WTC11 (cell line): ENCODE measurements at regions not wholly inside any gene's neighbourhood (a gene's known extent, or its start where the extent isn't known, plus 50 kb on each side); places are given as distances from the start of the nearest gene placed in this dataset.

ENCODE experiments used
- ATAC-seq: fragments of 200-7000 bp; cut with Tn5 transposase; 2 replicates; pipeline ENCODE4 v1.10.0; 2021; ENCODE audit warnings: mild to moderate bottlenecking, moderate library complexity
- CTCF ChIA-PET: fragments of 300-600 bp; sonication (Branson Sonifier 250); formaldehyde crosslinking; loops from one replicate; lab custom pipeline; 2021; ENCODE audit warnings: antibody characterized with exemption; lab: Charles Lee
- POLR2A ChIA-PET: fragments of 350-600 bp; sonication (Branson Sonifier 250); formaldehyde crosslinking; loops from one replicate; lab custom pipeline; 2021; ENCODE audit warnings: antibody characterized with exemption; lab: Charles Lee
- DNase-seq: peaks from one replicate; pipeline ENCODE4 v3.0.0; 2021; ENCODE audit warnings: low spot score
- H3K27ac Mint-ChIP-seq: 2 replicates; pipeline ENCODE4 v1.8.0; 2021; ENCODE audit warnings: mixed read lengths
- H3K27me3 Mint-ChIP-seq: 2 replicates; pipeline ENCODE4 v1.8.0; 2021; ENCODE audit warnings: low read depth, mild to moderate bottlenecking, moderate library complexity, mixed read lengths
- H3K36me3 Mint-ChIP-seq: 2 replicates; pipeline ENCODE4 v1.8.0; 2021; ENCODE audit warnings: mixed read lengths
- H3K4me1 Mint-ChIP-seq: 2 replicates; pipeline ENCODE4 v1.8.0; 2022; ENCODE audit warnings: mixed read lengths
- H3K4me3 Mint-ChIP-seq: 2 replicates; pipeline ENCODE4 v1.8.0; 2021; ENCODE audit warnings: mild to moderate bottlenecking, moderate library complexity, mixed read lengths
- H3K9me3 Mint-ChIP-seq: 2 replicates; pipeline ENCODE4 v1.8.0; 2021; ENCODE audit warnings: mixed read lengths
- CREM ChIP-seq: sonication (generic); formaldehyde crosslinking; IDR thresholded peaks from 2 replicates; pipeline ENCODE4 v1.8.1; 2022; ENCODE audit warnings: mild to moderate bottlenecking, missing genetic modification reagents, moderate library complexity
- ELF4 ChIP-seq: sonication (generic); formaldehyde crosslinking; IDR thresholded peaks from 2 replicates; pipeline ENCODE4 v1.8.1; 2022; ENCODE audit warnings: low read depth, mild to moderate bottlenecking, moderate library complexity, missing genetic modification reagents
- ESRRA ChIP-seq: sonication (generic); formaldehyde crosslinking; IDR thresholded peaks from 2 replicates; pipeline ENCODE4 v1.8.1; 2022; ENCODE audit warnings: mild to moderate bottlenecking, missing genetic modification reagents, borderline replicate concordance
- ETV6 ChIP-seq: sonication (generic); formaldehyde crosslinking; IDR thresholded peaks from 2 replicates; pipeline ENCODE4 v1.8.1; 2022; ENCODE audit warnings: mild to moderate bottlenecking, missing genetic modification reagents
- GABPB1 ChIP-seq: sonication (generic); formaldehyde crosslinking; IDR thresholded peaks from 2 replicates; pipeline ENCODE4 v1.8.1; 2023; ENCODE audit warnings: mild to moderate bottlenecking, missing genetic modification reagents
- NFATC4 ChIP-seq: fragments of 250-450 bp; sonication (Bioruptor Pico); IDR thresholded peaks from 2 replicates; pipeline ENCODE4 v1.9.0; 2021; ENCODE audit warnings: mild to moderate bottlenecking
- NFE2L1 ChIP-seq: sonication (generic); formaldehyde crosslinking; IDR thresholded peaks from 2 replicates; pipeline ENCODE4 v1.8.1; 2023; ENCODE audit warnings: missing genetic modification reagents
- NFYB ChIP-seq: sonication (generic); formaldehyde crosslinking; conservative IDR thresholded peaks from 2 replicates; pipeline ENCODE4 v1.8.0; 2022; ENCODE audit warnings: low read depth, missing genetic modification reagents
- NR1H2 ChIP-seq: sonication (generic); formaldehyde crosslinking; IDR thresholded peaks from 2 replicates; pipeline ENCODE4 v1.9.0; 2021; ENCODE audit warnings: mild to moderate bottlenecking, moderate library complexity, missing genetic modification reagents
- NR2C2 ChIP-seq: sonication (generic); formaldehyde crosslinking; IDR thresholded peaks from 2 replicates; pipeline ENCODE4 v1.8.0; 2022; ENCODE audit warnings: mild to moderate bottlenecking, missing genetic modification reagents
- SMAD3 ChIP-seq: sonication (generic); formaldehyde crosslinking; IDR thresholded peaks from 2 replicates; pipeline ENCODE4 v1.8.0; 2022; ENCODE audit warnings: missing genetic modification reagents, mild to moderate bottlenecking, borderline replicate concordance
- SMAD4 ChIP-seq: sonication (generic); formaldehyde crosslinking; IDR thresholded peaks from 2 replicates; pipeline ENCODE4 v1.8.0; 2022; ENCODE audit warnings: mild to moderate bottlenecking, missing genetic modification reagents
- TCF7 ChIP-seq: sonication (generic); formaldehyde crosslinking; IDR thresholded peaks from 2 replicates; pipeline ENCODE4 v1.8.0; 2022; ENCODE audit warnings: mild to moderate bottlenecking, low read depth, missing genetic modification reagents, moderate library complexity
- ZNF317 ChIP-seq: sonication (generic); formaldehyde crosslinking; IDR thresholded peaks from 2 replicates; pipeline ENCODE4 v1.8.1; 2023; ENCODE audit warnings: low read depth, mild to moderate bottlenecking, moderate library complexity, missing genetic modification reagents, borderline replicate concordance
- ZNF396 ChIP-seq: fragments of 250-450 bp; sonication (Bioruptor Pico); IDR thresholded peaks from 2 replicates; pipeline ENCODE4 v1.8.0; 2021; ENCODE audit warnings: mild to moderate bottlenecking, moderate library complexity, borderline replicate concordance
- TF ChIP-seq, protein P1 (sequence below): fragments of 200-600 bp; IDR thresholded peaks from 2 replicates; pipeline ENCODE4 v1.8.0; 2022; ENCODE audit warnings: antibody characterized with exemption
- TF ChIP-seq, protein P2 (sequence below): sonication (generic); formaldehyde crosslinking; IDR thresholded peaks from 2 replicates; pipeline ENCODE4 v1.8.0; 2023; ENCODE audit warnings: missing genetic modification reagents, mild to moderate bottlenecking, borderline replicate concordance
- TF ChIP-seq, protein P3 (sequence below): sonication (generic); formaldehyde crosslinking; IDR thresholded peaks from 2 replicates; pipeline ENCODE4 v1.8.1; 2023; ENCODE audit warnings: mild to moderate bottlenecking, missing genetic modification reagents
- TF ChIP-seq, protein P4 (sequence below): sonication (generic); formaldehyde crosslinking; IDR thresholded peaks from 2 replicates; pipeline ENCODE4 v1.8.0; 2022; ENCODE audit warnings: missing genetic modification reagents
- TF ChIP-seq, protein P5 (sequence below): sonication (generic); formaldehyde crosslinking; conservative IDR thresholded peaks from 2 replicates; pipeline ENCODE4 v1.8.1; 2022; ENCODE audit warnings: mild to moderate bottlenecking, missing genetic modification reagents

DNA sequence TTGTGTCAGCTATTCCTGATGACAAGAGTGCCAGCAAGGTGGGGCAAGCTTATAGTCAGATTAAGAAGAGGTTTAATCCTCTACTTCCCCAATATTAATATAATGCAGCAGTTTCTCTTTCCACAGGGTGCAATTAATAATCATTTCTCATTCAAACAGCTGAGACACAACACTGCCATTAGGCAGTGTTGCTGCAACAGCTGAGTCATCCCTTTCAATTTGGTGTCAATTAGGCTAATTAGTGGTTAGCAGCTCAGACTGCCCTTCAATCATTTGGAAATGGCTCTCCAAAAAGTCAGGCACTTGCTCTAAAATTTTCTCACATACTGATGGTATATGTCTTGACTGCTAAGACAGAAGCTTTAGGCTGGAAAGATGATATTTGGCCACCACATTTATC, 265.7 kb upstream of the FAM241A start:
- ChIA-PET POLR2A (no interaction called here), CTCF (interaction anchor here (1.1 kb wide), 1 partner anchor 58 kb away, joined by 3 read pairs; no protein-coding TSS in a partner anchor)
- Mint-ChIP-seq H3K9me3 (no peaks in the 10 kb centered on the region), H3K4me3 (no peak overlapping the region), H3K27ac (no peak overlapping the region), H3K27me3 (no peaks in the 10 kb centered on the region; the same call in 1 of the 2 replicates), H3K36me3 (no peaks in the 10 kb centered on the region), H3K4me1 (no peaks in the 10 kb centered on the region)
- DNase-seq (no peak), ATAC-seq (no peak)
- TF ChIP-seq NFYB (CRISPR knock-in tag) (no peak), NFE2L1 (no peak), NR2C2 (CRISPR knock-in tag) (no peak), NR1H2 (no peak), ETV6 (no peak), NFATC4 (CRISPR knock-in tag) (no peak), ZNF317 (CRISPR knock-in tag) (no peak), CREM (CRISPR knock-in tag) (no peak), TCF7 (CRISPR knock-in tag) (no peak), SMAD4 (CRISPR knock-in tag) (no peak), ZNF396 (CRISPR knock-in tag) (no peak), GABPB1 (CRISPR knock-in tag) (no peak), SMAD3 (CRISPR knock-in tag) (no peak), ESRRA (CRISPR knock-in tag) (no peak), ELF4 (no peak)
- TF ChIP-seq, protein P1, sequence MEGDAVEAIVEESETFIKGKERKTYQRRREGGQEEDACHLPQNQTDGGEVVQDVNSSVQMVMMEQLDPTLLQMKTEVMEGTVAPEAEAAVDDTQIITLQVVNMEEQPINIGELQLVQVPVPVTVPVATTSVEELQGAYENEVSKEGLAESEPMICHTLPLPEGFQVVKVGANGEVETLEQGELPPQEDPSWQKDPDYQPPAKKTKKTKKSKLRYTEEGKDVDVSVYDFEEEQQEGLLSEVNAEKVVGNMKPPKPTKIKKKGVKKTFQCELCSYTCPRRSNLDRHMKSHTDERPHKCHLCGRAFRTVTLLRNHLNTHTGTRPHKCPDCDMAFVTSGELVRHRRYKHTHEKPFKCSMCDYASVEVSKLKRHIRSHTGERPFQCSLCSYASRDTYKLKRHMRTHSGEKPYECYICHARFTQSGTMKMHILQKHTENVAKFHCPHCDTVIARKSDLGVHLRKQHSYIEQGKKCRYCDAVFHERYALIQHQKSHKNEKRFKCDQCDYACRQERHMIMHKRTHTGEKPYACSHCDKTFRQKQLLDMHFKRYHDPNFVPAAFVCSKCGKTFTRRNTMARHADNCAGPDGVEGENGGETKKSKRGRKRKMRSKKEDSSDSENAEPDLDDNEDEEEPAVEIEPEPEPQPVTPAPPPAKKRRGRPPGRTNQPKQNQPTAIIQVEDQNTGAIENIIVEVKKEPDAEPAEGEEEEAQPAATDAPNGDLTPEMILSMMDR: no peak
- TF ChIP-seq, protein P2, sequence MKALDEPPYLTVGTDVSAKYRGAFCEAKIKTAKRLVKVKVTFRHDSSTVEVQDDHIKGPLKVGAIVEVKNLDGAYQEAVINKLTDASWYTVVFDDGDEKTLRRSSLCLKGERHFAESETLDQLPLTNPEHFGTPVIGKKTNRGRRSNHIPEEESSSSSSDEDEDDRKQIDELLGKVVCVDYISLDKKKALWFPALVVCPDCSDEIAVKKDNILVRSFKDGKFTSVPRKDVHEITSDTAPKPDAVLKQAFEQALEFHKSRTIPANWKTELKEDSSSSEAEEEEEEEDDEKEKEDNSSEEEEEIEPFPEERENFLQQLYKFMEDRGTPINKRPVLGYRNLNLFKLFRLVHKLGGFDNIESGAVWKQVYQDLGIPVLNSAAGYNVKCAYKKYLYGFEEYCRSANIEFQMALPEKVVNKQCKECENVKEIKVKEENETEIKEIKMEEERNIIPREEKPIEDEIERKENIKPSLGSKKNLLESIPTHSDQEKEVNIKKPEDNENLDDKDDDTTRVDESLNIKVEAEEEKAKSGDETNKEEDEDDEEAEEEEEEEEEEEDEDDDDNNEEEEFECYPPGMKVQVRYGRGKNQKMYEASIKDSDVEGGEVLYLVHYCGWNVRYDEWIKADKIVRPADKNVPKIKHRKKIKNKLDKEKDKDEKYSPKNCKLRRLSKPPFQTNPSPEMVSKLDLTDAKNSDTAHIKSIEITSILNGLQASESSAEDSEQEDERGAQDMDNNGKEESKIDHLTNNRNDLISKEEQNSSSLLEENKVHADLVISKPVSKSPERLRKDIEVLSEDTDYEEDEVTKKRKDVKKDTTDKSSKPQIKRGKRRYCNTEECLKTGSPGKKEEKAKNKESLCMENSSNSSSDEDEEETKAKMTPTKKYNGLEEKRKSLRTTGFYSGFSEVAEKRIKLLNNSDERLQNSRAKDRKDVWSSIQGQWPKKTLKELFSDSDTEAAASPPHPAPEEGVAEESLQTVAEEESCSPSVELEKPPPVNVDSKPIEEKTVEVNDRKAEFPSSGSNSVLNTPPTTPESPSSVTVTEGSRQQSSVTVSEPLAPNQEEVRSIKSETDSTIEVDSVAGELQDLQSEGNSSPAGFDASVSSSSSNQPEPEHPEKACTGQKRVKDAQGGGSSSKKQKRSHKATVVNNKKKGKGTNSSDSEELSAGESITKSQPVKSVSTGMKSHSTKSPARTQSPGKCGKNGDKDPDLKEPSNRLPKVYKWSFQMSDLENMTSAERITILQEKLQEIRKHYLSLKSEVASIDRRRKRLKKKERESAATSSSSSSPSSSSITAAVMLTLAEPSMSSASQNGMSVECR (CRISPR knock-in tag): no peak
- TF ChIP-seq, protein P3, sequence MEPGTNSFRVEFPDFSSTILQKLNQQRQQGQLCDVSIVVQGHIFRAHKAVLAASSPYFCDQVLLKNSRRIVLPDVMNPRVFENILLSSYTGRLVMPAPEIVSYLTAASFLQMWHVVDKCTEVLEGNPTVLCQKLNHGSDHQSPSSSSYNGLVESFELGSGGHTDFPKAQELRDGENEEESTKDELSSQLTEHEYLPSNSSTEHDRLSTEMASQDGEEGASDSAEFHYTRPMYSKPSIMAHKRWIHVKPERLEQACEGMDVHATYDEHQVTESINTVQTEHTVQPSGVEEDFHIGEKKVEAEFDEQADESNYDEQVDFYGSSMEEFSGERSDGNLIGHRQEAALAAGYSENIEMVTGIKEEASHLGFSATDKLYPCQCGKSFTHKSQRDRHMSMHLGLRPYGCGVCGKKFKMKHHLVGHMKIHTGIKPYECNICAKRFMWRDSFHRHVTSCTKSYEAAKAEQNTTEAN (CRISPR knock-in tag): no peak
- TF ChIP-seq, protein P4, sequence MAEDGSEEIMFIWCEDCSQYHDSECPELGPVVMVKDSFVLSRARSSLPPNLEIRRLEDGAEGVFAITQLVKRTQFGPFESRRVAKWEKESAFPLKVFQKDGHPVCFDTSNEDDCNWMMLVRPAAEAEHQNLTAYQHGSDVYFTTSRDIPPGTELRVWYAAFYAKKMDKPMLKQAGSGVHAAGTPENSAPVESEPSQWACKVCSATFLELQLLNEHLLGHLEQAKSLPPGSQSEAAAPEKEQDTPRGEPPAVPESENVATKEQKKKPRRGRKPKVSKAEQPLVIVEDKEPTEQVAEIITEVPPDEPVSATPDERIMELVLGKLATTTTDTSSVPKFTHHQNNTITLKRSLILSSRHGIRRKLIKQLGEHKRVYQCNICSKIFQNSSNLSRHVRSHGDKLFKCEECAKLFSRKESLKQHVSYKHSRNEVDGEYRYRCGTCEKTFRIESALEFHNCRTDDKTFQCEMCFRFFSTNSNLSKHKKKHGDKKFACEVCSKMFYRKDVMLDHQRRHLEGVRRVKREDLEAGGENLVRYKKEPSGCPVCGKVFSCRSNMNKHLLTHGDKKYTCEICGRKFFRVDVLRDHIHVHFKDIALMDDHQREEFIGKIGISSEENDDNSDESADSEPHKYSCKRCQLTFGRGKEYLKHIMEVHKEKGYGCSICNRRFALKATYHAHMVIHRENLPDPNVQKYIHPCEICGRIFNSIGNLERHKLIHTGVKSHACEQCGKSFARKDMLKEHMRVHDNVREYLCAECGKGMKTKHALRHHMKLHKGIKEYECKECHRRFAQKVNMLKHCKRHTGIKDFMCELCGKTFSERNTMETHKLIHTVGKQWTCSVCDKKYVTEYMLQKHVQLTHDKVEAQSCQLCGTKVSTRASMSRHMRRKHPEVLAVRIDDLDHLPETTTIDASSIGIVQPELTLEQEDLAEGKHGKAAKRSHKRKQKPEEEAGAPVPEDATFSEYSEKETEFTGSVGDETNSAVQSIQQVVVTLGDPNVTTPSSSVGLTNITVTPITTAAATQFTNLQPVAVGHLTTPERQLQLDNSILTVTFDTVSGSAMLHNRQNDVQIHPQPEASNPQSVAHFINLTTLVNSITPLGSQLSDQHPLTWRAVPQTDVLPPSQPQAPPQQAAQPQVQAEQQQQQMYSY (CRISPR knock-in tag): no peak
- TF ChIP-seq, protein P5, sequence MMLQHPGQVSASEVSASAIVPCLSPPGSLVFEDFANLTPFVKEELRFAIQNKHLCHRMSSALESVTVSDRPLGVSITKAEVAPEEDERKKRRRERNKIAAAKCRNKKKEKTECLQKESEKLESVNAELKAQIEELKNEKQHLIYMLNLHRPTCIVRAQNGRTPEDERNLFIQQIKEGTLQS (CRISPR knock-in tag): no peak
